ENCODE measurements at regions not wholly inside any gene's neighbourhood (a gene's known extent, or its start where the extent isn't known, plus 50 kb on each side); places are given as distances from the start of the nearest gene placed in this dataset.

- Histone ChIP-seq H3K27ac (ENCODE audit: low read depth, low read length) (peak overlapping the region; percentile 53), H3K27me3 (ENCODE audit: insufficient read depth, low read length) (no peaks in the 10 kb centered on the region), H3K9me3 (ENCODE audit: insufficient read depth, low read depth, low read length) (no peaks in the 10 kb centered on the region), H3K9ac (ENCODE audit: low read depth, low read length) (no peak overlapping the region), H3K4me3 (ENCODE audit: low read length) (no peak overlapping the region), H3K4me1 (ENCODE audit: insufficient read depth, low read length) (peaks cover 10% of the 10 kb centered on the region), H3K36me3 (ENCODE audit: insufficient read depth, low read length) (no peaks in the 10 kb centered on the region)
- WGBS: 32% methylated on average over 2 of the region's 2 CpGs
Observed at GRCh38 chr4:30443289-30443688, 276.9 kb upstream of the PCDH7 start.

GRCh38 chr4:30450474-30450873 lies 269.7 kb upstream of the PCDH7 start:
- Histone ChIP-seq H3K36me3 (ENCODE audit: insufficient read depth, low read length) (no peaks in the 10 kb centered on the region), H3K4me3 (ENCODE audit: low read length) (no peak overlapping the region), H3K9me3 (ENCODE audit: insufficient read depth, low read depth, low read length) (no peaks in the 10 kb centered on the region), H3K9ac (ENCODE audit: low read depth, low read length) (no peak overlapping the region), H3K4me1 (ENCODE audit: insufficient read depth, low read length) (no peaks in the 10 kb centered on the region), H3K27me3 (ENCODE audit: insufficient read depth, low read length) (no peaks in the 10 kb centered on the region), H3K27ac (ENCODE audit: low read depth, low read length) (no peak overlapping the region)

GRCh38 chr4:30454504-30454903 lies 265.7 kb upstream of the PCDH7 start:
- no peak overlapping the region for H3K9ac ChIP-seq (ENCODE audit: low read depth, low read length)
- no peak overlapping the region for H3K27ac ChIP-seq (ENCODE audit: low read depth, low read length)
- H3K4me3 ChIP-seq (ENCODE audit: low read length): no peak overlapping the region
- no peaks in the 10 kb centered on the region for H3K9me3 ChIP-seq (ENCODE audit: insufficient read depth, low read depth, low read length)
- WGBS: 90% methylated on average over 1 of the region's 1 CpG
- H3K27me3 ChIP-seq (ENCODE audit: insufficient read depth, low read length): no peaks in the 10 kb centered on the region
- H3K4me1 ChIP-seq (ENCODE audit: insufficient read depth, low read length): no peaks in the 10 kb centered on the region
- H3K36me3 ChIP-seq (ENCODE audit: insufficient read depth, low read length): no peaks in the 10 kb centered on the region

- Histone ChIP-seq H3K27me3 (ENCODE audit: insufficient read depth, low read length) (no peaks in the 10 kb centered on the region), H3K36me3 (ENCODE audit: insufficient read depth, low read length) (no peaks in the 10 kb centered on the region), H3K27ac (ENCODE audit: low read depth, low read length) (no peak overlapping the region), H3K4me1 (ENCODE audit: insufficient read depth, low read length) (peaks cover 16% of the 10 kb centered on the region), H3K9me3 (ENCODE audit: insufficient read depth, low read depth, low read length) (no peaks in the 10 kb centered on the region), H3K4me3 (ENCODE audit: low read length) (no peak overlapping the region), H3K9ac (ENCODE audit: low read depth, low read length) (no peak overlapping the region)
- 97% methylated on average over 4 of the region's 4 CpGs for WGBS
Observed at GRCh38 chr4:30456716-30457115, 263.5 kb upstream of the PCDH7 start.

- Histone ChIP-seq H3K27me3 (ENCODE audit: insufficient read depth, low read length) (no peaks in the 10 kb centered on the region), H3K4me1 (ENCODE audit: insufficient read depth, low read length) (peaks cover 17% of the 10 kb centered on the region), H3K27ac (ENCODE audit: low read depth, low read length) (no peak overlapping the region), H3K9me3 (ENCODE audit: insufficient read depth, low read depth, low read length) (no peaks in the 10 kb centered on the region), H3K9ac (ENCODE audit: low read depth, low read length) (no peak overlapping the region), H3K4me3 (ENCODE audit: low read length) (no peak overlapping the region), H3K36me3 (ENCODE audit: insufficient read depth, low read length) (no peaks in the 10 kb centered on the region)
- WGBS: 88% methylated on average over 2 of the region's 3 CpGs
Observed at GRCh38 chr4:30460818-30461217, 259.4 kb upstream of the PCDH7 start.

- Histone ChIP-seq H3K9me3 (ENCODE audit: insufficient read depth, low read depth, low read length) (no peaks in the 10 kb centered on the region), H3K27ac (ENCODE audit: low read depth, low read length) (no peak overlapping the region), H3K4me3 (ENCODE audit: low read length) (no peak overlapping the region), H3K4me1 (ENCODE audit: insufficient read depth, low read length) (peaks cover 17% of the 10 kb centered on the region), H3K36me3 (ENCODE audit: insufficient read depth, low read length) (no peaks in the 10 kb centered on the region), H3K9ac (ENCODE audit: low read depth, low read length) (no peak overlapping the region), H3K27me3 (ENCODE audit: insufficient read depth, low read length) (no peaks in the 10 kb centered on the region)
- WGBS: 83% methylated on average over 4 of the region's 5 CpGs
Observed at GRCh38 chr4:30461218-30461617, 259.0 kb upstream of the PCDH7 start.

GRCh38 chr4:30462445-30463090 lies 257.6 kb upstream of the PCDH7 start:
- Histone ChIP-seq H3K36me3 (ENCODE audit: insufficient read depth, low read length) (no peaks in the 10 kb centered on the region), H3K27ac (ENCODE audit: low read depth, low read length) (no peak overlapping the region), H3K4me1 (ENCODE audit: insufficient read depth, low read length) (peaks cover 17% of the 10 kb centered on the region), H3K4me3 (ENCODE audit: low read length) (no peak overlapping the region), H3K9me3 (ENCODE audit: insufficient read depth, low read depth, low read length) (no peaks in the 10 kb centered on the region), H3K9ac (ENCODE audit: low read depth, low read length) (no peak overlapping the region; the same call in 1 of the 2 replicates), H3K27me3 (ENCODE audit: insufficient read depth, low read length) (no peaks in the 10 kb centered on the region)
- 95% methylated on average over 5 of the region's 6 CpGs for WGBS

GRCh38 chr4:30471861-30472260 lies 248.3 kb upstream of the PCDH7 start:
- H3K36me3 ChIP-seq (ENCODE audit: insufficient read depth, low read length): no peaks in the 10 kb centered on the region
- H3K9ac ChIP-seq (ENCODE audit: low read depth, low read length): no peak overlapping the region
- no peak overlapping the region for H3K4me3 ChIP-seq (ENCODE audit: low read length)
- 75% methylated on average over 1 of the region's 3 CpGs for WGBS
- H3K27ac ChIP-seq (ENCODE audit: low read depth, low read length): no peak overlapping the region
- H3K27me3 ChIP-seq (ENCODE audit: insufficient read depth, low read length): no peaks in the 10 kb centered on the region
- no peaks in the 10 kb centered on the region for H3K4me1 ChIP-seq (ENCODE audit: insufficient read depth, low read length)
- no peaks in the 10 kb centered on the region for H3K9me3 ChIP-seq (ENCODE audit: insufficient read depth, low read depth, low read length)

- no peaks in the 10 kb centered on the region for H3K9me3 ChIP-seq (ENCODE audit: insufficient read depth, low read depth, low read length)
- H3K4me3 ChIP-seq (ENCODE audit: low read length): no peak overlapping the region
- H3K27me3 ChIP-seq (ENCODE audit: insufficient read depth, low read length): no peaks in the 10 kb centered on the region
- no peaks in the 10 kb centered on the region for H3K36me3 ChIP-seq (ENCODE audit: insufficient read depth, low read length)
- H3K4me1 ChIP-seq (ENCODE audit: insufficient read depth, low read length): no peaks in the 10 kb centered on the region
- H3K9ac ChIP-seq (ENCODE audit: low read depth, low read length): no peak overlapping the region
- WGBS: no CpG with 5 or more reads among the region's 2 CpGs
- H3K27ac ChIP-seq (ENCODE audit: low read depth, low read length): no peak overlapping the region
Observed at GRCh38 chr4:30473225-30473624, 246.9 kb upstream of the PCDH7 start.

- WGBS: 91% methylated on average over 3 of the region's 3 CpGs
- Histone ChIP-seq H3K9ac (ENCODE audit: low read depth, low read length) (no peak overlapping the region), H3K27me3 (ENCODE audit: insufficient read depth, low read length) (no peaks in the 10 kb centered on the region), H3K4me1 (ENCODE audit: insufficient read depth, low read length) (no peaks in the 10 kb centered on the region), H3K9me3 (ENCODE audit: insufficient read depth, low read depth, low read length) (no peaks in the 10 kb centered on the region), H3K4me3 (ENCODE audit: low read length) (no peak overlapping the region), H3K27ac (ENCODE audit: low read depth, low read length) (no peak overlapping the region), H3K36me3 (ENCODE audit: insufficient read depth, low read length) (no peaks in the 10 kb centered on the region)
Observed at GRCh38 chr4:30495251-30495650, 224.9 kb upstream of the PCDH7 start.

- no peak overlapping the region for H3K27ac ChIP-seq (ENCODE audit: low read depth, low read length)
- H3K27me3 ChIP-seq (ENCODE audit: insufficient read depth, low read length): no peaks in the 10 kb centered on the region
- H3K9me3 ChIP-seq (ENCODE audit: insufficient read depth, low read depth, low read length): no peaks in the 10 kb centered on the region
- H3K4me1 ChIP-seq (ENCODE audit: insufficient read depth, low read length): no peaks in the 10 kb centered on the region
- no peak overlapping the region for H3K9ac ChIP-seq (ENCODE audit: low read depth, low read length)
- WGBS: 88% methylated on average over 1 of the region's 3 CpGs
- no peaks in the 10 kb centered on the region for H3K36me3 ChIP-seq (ENCODE audit: insufficient read depth, low read length)
- H3K4me3 ChIP-seq (ENCODE audit: low read length): no peak overlapping the region
Observed at GRCh38 chr4:30495651-30496310, 224.4 kb upstream of the PCDH7 start.

- no peak overlapping the region for H3K27ac ChIP-seq (ENCODE audit: low read depth, low read length)
- no peaks in the 10 kb centered on the region for H3K4me1 ChIP-seq (ENCODE audit: insufficient read depth, low read length)
- no peaks in the 10 kb centered on the region for H3K27me3 ChIP-seq (ENCODE audit: insufficient read depth, low read length)
- no peaks in the 10 kb centered on the region for H3K36me3 ChIP-seq (ENCODE audit: insufficient read depth, low read length)
- no peak overlapping the region for H3K9ac ChIP-seq (ENCODE audit: low read depth, low read length)
- H3K4me3 ChIP-seq (ENCODE audit: low read length): no peak overlapping the region
- H3K9me3 ChIP-seq (ENCODE audit: insufficient read depth, low read depth, low read length): no peaks in the 10 kb centered on the region
Observed at GRCh38 chr4:30511751-30512150, 208.4 kb upstream of the PCDH7 start.
